ENCODE measurements at regions not wholly inside any gene's neighbourhood (a gene's known extent, or its start where the extent isn't known, plus 50 kb on each side); places are given as distances from the start of the nearest gene placed in this dataset.

DNA sequence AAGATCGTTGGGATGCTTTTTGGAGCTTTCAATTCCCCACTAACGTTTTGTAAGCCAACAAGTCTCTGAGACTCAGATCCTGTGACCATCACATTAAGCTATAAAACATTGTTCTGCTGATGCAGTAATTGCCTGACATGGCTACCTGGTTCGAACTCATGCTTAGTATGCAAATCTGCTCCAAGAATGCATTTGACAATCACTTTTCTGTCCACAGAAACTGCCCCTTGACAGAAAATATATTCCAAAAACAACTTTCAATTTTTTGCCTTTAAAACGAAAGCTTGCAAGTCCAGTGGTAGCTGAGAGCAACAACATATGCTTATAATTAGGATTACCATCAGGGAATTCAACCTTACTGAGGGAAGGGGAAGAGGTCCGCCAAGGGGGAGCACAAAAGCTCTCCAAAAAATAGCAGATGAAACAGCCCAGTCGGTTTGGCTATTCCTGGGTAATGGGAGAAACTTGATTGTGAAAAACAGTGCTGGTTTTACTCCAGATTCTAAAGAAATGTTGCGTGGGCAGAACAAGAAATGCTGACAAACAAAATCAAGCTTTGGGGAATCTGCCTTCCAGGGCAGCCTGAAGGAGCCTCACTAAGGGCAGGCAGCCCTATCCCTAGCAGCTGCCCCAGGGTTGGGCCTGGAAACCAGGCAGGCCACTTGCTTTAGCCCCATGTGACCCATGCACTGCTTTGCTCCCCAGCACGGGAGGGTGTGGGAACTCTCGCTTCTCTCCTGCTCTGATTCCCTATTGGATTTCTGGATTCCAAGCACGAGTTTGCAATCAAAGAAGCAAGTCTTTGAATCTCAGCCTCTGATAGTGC, 160.7 kb upstream of the LDB2 start:
- ATAC-seq = no peak
- H3K4me1 ChIP-seq = no peaks in the 10 kb centered on the region

DNA sequence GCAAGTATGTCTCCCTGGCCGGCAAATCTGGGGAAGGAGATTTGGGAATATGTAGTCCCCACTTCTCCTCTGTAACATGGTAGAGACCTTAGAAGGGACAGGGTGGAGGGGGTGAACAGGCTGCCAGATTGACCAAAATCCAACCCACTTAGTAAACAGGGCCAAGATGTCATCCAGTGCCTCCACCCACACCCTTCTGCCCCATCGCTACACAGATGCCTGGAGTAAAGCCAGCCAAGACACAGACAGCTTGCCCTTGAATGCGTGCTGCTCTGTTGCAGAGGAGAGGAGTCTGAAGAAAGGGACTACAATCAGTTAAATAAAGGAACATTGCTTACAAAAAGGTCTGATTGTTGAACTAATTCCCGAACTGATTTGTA, 160.1 kb upstream of the LDB2 start:
- no peak for ATAC-seq
- H3K4me1 ChIP-seq = no peaks in the 10 kb centered on the region
- intact Hi-C loops (cut with DNase I) = no loop called here
- TF ChIP-seq, protein P1, sequence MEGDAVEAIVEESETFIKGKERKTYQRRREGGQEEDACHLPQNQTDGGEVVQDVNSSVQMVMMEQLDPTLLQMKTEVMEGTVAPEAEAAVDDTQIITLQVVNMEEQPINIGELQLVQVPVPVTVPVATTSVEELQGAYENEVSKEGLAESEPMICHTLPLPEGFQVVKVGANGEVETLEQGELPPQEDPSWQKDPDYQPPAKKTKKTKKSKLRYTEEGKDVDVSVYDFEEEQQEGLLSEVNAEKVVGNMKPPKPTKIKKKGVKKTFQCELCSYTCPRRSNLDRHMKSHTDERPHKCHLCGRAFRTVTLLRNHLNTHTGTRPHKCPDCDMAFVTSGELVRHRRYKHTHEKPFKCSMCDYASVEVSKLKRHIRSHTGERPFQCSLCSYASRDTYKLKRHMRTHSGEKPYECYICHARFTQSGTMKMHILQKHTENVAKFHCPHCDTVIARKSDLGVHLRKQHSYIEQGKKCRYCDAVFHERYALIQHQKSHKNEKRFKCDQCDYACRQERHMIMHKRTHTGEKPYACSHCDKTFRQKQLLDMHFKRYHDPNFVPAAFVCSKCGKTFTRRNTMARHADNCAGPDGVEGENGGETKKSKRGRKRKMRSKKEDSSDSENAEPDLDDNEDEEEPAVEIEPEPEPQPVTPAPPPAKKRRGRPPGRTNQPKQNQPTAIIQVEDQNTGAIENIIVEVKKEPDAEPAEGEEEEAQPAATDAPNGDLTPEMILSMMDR (IDR thresholded peaks at IDR 0.05) = no peak
- no peak for TF ChIP-seq POLR2A (IDR thresholded peaks at IDR 0.05)
- H3K36me3 ChIP-seq (replicated peaks in 1 of 2; ENCODE audit: insufficient read depth in 1 of 2, low read depth in 2 of 2) = no peaks in the 10 kb centered on the region
- H3K9me3 ChIP-seq = no peaks in the 10 kb centered on the region
- H3K27me3 ChIP-seq = no peaks in the 10 kb centered on the region
- no peak overlapping the region for H3K27ac ChIP-seq
- H3K4me3 ChIP-seq = no peak overlapping the region
- DNase-seq = no peak
- WGBS, 2 donors = 47 to 64% methylated on average over 4 of the region's 4 CpGs

More for the DNA sequence above, 160.7 kb upstream of the LDB2 start:
- H3K27me3 ChIP-seq = no peaks in the 10 kb centered on the region
- DNase-seq = peak in 2 of 4 donors; percentile 3 to 7
- no peak overlapping the region for H3K27ac ChIP-seq
- H3K9me3 ChIP-seq = no peaks in the 10 kb centered on the region
- WGBS, 2 donors = 38 to 42% methylated on average over 8 to 10 of the region's 10 CpGs
- no peak for TF ChIP-seq POLR2A (IDR thresholded peaks at IDR 0.05)
- TF ChIP-seq, protein P1 (IDR thresholded peaks at IDR 0.05) = no peak
- no peak overlapping the region for H3K4me3 ChIP-seq
- intact Hi-C loops (cut with DNase I) = no loop called here
- no peaks in the 10 kb centered on the region for H3K36me3 ChIP-seq (replicated peaks in 1 of 2; ENCODE audit: insufficient read depth in 1 of 2, low read depth in 2 of 2)

DNA sequence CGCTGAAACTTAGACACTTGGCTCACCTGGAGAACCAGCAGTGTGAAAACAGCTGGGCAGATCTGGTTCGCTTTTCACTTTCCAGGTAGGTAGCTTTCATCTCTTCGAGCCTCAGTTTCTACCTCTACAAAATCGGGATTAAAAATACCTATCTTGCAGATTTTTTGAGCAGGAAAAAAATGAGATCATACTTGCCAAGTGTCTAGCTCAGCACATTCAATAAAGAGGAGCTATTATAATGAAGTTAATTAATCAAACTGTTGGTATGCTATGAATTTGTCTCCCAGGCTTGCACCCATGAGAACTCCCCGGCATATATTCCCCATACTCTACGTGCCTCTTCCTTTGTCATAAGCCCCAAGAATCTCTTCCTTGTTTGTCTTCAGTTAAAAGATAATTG, 158.6 kb upstream of the LDB2 start:
- no peak overlapping the region for H3K4me3 ChIP-seq
- H3K27ac ChIP-seq = no peak overlapping the region
- H3K36me3 ChIP-seq (replicated peaks in 1 of 2; ENCODE audit: insufficient read depth in 1 of 2, low read depth in 2 of 2) = no peaks in the 10 kb centered on the region
- DNase-seq (no peak), ATAC-seq (no peak)
- H3K4me1 ChIP-seq = no peaks in the 10 kb centered on the region
- 55 to 57% methylated on average over 6 of the region's 6 CpGs for WGBS, 2 donors
- TF ChIP-seq, protein P1 (IDR thresholded peaks at IDR 0.05) = no peak
- TF ChIP-seq POLR2A (IDR thresholded peaks at IDR 0.05) = no peak
- intact Hi-C loops (cut with DNase I) = no loop called here
- no peaks in the 10 kb centered on the region for H3K27me3 ChIP-seq
- H3K9me3 ChIP-seq = no peaks in the 10 kb centered on the region

DNA sequence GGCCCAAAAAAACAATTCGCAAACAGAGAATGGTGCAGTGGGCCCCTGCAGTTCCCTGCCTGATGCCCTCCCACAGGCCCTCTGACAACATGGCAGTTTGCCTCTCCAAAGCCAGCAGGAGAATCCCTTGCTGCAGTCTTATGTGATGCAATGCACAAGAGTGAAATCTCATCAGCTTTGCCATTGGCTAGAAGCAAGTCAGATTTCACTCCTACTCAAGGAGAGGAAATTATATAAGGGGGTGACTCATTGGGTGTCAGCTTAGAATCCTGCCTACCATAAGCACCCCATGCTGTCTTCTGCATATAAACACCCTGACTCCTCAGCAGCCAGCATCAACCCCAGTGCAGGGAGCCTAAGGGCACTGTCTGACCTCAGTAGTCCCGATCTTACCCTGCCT, 157.3 kb upstream of the LDB2 start:
- no peak overlapping the region for H3K4me3 ChIP-seq
- no peaks in the 10 kb centered on the region for H3K27me3 ChIP-seq
- no peak for DNase-seq
- intact Hi-C loops (cut with DNase I) = no loop called here
- 59 to 74% methylated on average over 2 of the region's 2 CpGs for WGBS, 2 donors
- no peaks in the 10 kb centered on the region for H3K4me1 ChIP-seq
- TF ChIP-seq, protein P1 (IDR thresholded peaks at IDR 0.05) = no peak
- TF ChIP-seq POLR2A (IDR thresholded peaks at IDR 0.05) = no peak
- no peaks in the 10 kb centered on the region for H3K36me3 ChIP-seq (replicated peaks in 1 of 2; ENCODE audit: insufficient read depth in 1 of 2, low read depth in 2 of 2)
- no peaks in the 10 kb centered on the region for H3K9me3 ChIP-seq
- no peak overlapping the region for H3K27ac ChIP-seq
- ATAC-seq = no peak

DNA sequence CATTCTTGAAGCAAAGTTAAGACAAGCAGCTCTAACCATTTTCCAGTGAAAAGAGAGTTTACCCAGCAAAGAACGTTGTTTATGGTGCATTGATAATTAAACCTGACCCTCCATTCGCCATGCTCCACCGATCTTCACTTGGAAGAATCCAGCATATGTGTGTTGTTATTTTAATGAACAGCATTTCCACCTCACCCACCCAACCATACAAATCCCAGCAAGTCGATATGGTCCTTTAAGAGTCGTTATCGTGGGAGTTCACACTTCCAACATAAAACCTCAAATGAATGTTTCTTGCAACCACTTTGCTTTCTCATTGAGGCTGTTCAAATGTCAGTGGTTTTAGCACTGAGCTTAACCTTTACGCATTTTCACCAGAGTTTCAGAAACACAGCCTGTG, 147.4 kb upstream of the LDB2 start:
- no peak for TF ChIP-seq POLR2A (IDR thresholded peaks at IDR 0.05)
- TF ChIP-seq, protein P1 (IDR thresholded peaks at IDR 0.05) = no peak
- Histone ChIP-seq H3K36me3 (replicated peaks in 1 of 2; ENCODE audit: insufficient read depth in 1 of 2, low read depth in 2 of 2) (no peaks in the 10 kb centered on the region), H3K4me3 (no peak overlapping the region), H3K4me1 (no peaks in the 10 kb centered on the region), H3K27me3 (no peaks in the 10 kb centered on the region), H3K9me3 (no peaks in the 10 kb centered on the region), H3K27ac (no peak overlapping the region)
- ATAC-seq = no peak
- no peak for DNase-seq
- WGBS, 2 donors = 76 to 87% methylated on average over 7 of the region's 7 CpGs
- intact Hi-C loops (cut with DNase I) = no loop called here

All from body of pancreas (tissue), 4 donors.